Activated naive CD8-positive, alpha-beta T cell treated with anti-CD3 and anti-CD28 coated beads, Interleukin-2, amount 50 U/mL, for 24 hours (primary cell): ENCODE measurements at regions not wholly inside any gene's neighbourhood (a gene's known extent, or its start where the extent isn't known, plus 50 kb on each side); places are given as distances from the start of the nearest gene placed in this dataset.

Experiments used
- ATAC-seq: fragments of 150-1000 bp; cut with Tn5 transposase; one replicate; pipeline ENCODE4 v1.10.0; 2021
- DNase-seq: peaks from one replicate; pipeline ENCODE4 v3.0.0; 2021
- H3K27ac Mint-ChIP-seq: one replicate; pipeline ENCODE4 v1.8.0; 2021; ENCODE audit warnings: mild to moderate bottlenecking, mixed read lengths
- H3K27me3 Mint-ChIP-seq: one replicate; pipeline ENCODE4 v1.8.0; 2021; ENCODE audit warnings: mixed read lengths
- H3K36me3 Mint-ChIP-seq: one replicate; pipeline ENCODE4 v1.8.0; 2021; ENCODE audit warnings: low read depth, mixed read lengths
- H3K4me1 Mint-ChIP-seq: one replicate; pipeline ENCODE4 v1.8.0; 2021; ENCODE audit warnings: mixed read lengths
- H3K4me3 Mint-ChIP-seq: one replicate; pipeline ENCODE4 v1.8.0; 2021; ENCODE audit warnings: mild to moderate bottlenecking, moderate library complexity, mixed read lengths
- H3K9me3 Mint-ChIP-seq: one replicate; pipeline ENCODE4 v1.8.0; 2021; ENCODE audit warnings: mixed read lengths

GRCh38 chr2:18911416-18911815 lies 322.0 kb upstream of the NT5C1B start:
- Mint-ChIP-seq H3K27ac (no peak overlapping the region), H3K36me3 (no peaks in the 10 kb centered on the region), H3K4me3 (no peak overlapping the region), H3K9me3 (no peaks in the 10 kb centered on the region), H3K4me1 (no peaks in the 10 kb centered on the region), H3K27me3 (no peaks in the 10 kb centered on the region)
- no peak for DNase-seq
- no peak for ATAC-seq

GRCh38 chr2:18910843-18911242 lies 321.5 kb upstream of the NT5C1B start:
- Mint-ChIP-seq H3K4me3 (no peak overlapping the region), H3K27me3 (no peaks in the 10 kb centered on the region)
- no peak for DNase-seq

GRCh38 chr2:18907937-18908336 lies 318.6 kb upstream of the NT5C1B start:
- H3K27me3 Mint-ChIP-seq = no peaks in the 10 kb centered on the region
- no peak overlapping the region for H3K27ac Mint-ChIP-seq
- H3K36me3 Mint-ChIP-seq = no peaks in the 10 kb centered on the region
- DNase-seq (no peak), ATAC-seq (no peak)
- peaks cover 2% of the 10 kb centered on the region for H3K4me1 Mint-ChIP-seq
- no peak overlapping the region for H3K4me3 Mint-ChIP-seq
- H3K9me3 Mint-ChIP-seq = no peaks in the 10 kb centered on the region

More at GRCh38 chr2:18910843-18911242, 321.5 kb upstream of the NT5C1B start:
- H3K9me3 Mint-ChIP-seq = no peaks in the 10 kb centered on the region
- no peak overlapping the region for H3K27ac Mint-ChIP-seq
- ATAC-seq = no peak
- no peaks in the 10 kb centered on the region for H3K36me3 Mint-ChIP-seq
- no peaks in the 10 kb centered on the region for H3K4me1 Mint-ChIP-seq

DNA sequence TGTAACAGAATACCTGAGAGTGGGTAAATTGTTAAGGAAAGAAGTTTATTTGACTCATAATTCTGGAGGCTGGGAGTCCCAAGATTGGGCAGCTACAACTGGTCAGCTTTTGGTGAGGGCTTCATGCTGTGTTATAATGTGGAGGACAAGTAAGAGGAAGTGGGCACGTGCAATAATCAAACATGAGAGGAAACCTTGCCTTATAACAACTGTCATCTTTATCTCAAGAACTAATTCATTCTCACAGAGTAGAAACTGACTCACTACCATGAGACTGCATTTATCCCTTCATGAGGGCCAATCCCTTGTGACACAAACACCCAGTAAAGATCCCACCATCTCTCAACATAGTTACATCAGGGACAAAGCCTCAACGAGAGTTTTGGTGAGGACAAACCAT lies 318.1 kb upstream of the NT5C1B start:
- Mint-ChIP-seq H3K4me3 (no peak overlapping the region), H3K9me3 (no peaks in the 10 kb centered on the region)
- DNase-seq = no peak

GRCh38 chr2:18903750-18904149 lies 314.4 kb upstream of the NT5C1B start:
- no peaks in the 10 kb centered on the region for H3K36me3 Mint-ChIP-seq
- no peaks in the 10 kb centered on the region for H3K9me3 Mint-ChIP-seq
- H3K27me3 Mint-ChIP-seq = no peaks in the 10 kb centered on the region
- ATAC-seq (no peak), DNase-seq (no peak)
- H3K4me1 Mint-ChIP-seq = peaks cover 2% of the 10 kb centered on the region
- no peak overlapping the region for H3K4me3 Mint-ChIP-seq
- no peak overlapping the region for H3K27ac Mint-ChIP-seq

More for the DNA sequence above, 318.1 kb upstream of the NT5C1B start:
- no peaks in the 10 kb centered on the region for H3K27me3 Mint-ChIP-seq
- H3K4me1 Mint-ChIP-seq = peaks cover 2% of the 10 kb centered on the region
- H3K27ac Mint-ChIP-seq = no peak overlapping the region
- ATAC-seq = no peak
- H3K36me3 Mint-ChIP-seq = no peaks in the 10 kb centered on the region

GRCh38 chr2:18901242-18901641 lies 311.9 kb upstream of the NT5C1B start:
- no peak overlapping the region for H3K4me3 Mint-ChIP-seq
- H3K9me3 Mint-ChIP-seq = no peaks in the 10 kb centered on the region
- peaks cover 2% of the 10 kb centered on the region for H3K4me1 Mint-ChIP-seq
- ATAC-seq = no peak
- no peak for DNase-seq
- no peaks in the 10 kb centered on the region for H3K36me3 Mint-ChIP-seq
- no peaks in the 10 kb centered on the region for H3K27me3 Mint-ChIP-seq
- H3K27ac Mint-ChIP-seq = no peak overlapping the region

DNA sequence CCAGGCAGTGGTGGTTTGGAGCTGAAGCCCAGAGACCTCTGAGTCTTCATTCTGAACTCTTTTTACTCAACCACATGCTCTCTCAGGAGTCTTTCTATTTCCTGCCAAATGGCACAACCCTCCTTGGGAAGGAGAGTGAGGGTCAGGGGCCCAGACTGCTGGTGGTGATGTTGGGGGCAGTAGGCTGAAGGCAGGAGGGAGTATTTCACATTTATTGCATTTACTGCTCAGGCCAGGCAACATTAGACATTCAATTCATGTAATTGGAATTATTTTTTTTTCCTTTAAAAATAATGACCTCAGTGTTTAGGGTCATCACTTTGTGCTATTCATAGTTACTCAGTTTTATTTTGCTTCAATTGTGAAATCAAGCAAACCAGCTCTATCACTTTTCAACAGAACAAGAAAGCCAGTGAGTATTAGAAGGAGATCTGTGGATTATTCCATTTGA lies 311.3 kb upstream of the NT5C1B start:
- H3K4me1 Mint-ChIP-seq = peaks cover 2% of the 10 kb centered on the region
- no peaks in the 10 kb centered on the region for H3K36me3 Mint-ChIP-seq
- DNase-seq (no peak), ATAC-seq (no peak)
- H3K9me3 Mint-ChIP-seq = no peaks in the 10 kb centered on the region
- no peak overlapping the region for H3K4me3 Mint-ChIP-seq
- no peaks in the 10 kb centered on the region for H3K27me3 Mint-ChIP-seq
- H3K27ac Mint-ChIP-seq = no peak overlapping the region

GRCh38 chr2:18899725-18900124 lies 310.4 kb upstream of the NT5C1B start:
- Mint-ChIP-seq H3K4me1 (peaks cover 2% of the 10 kb centered on the region), H3K27ac (no peak overlapping the region), H3K9me3 (no peaks in the 10 kb centered on the region), H3K36me3 (no peaks in the 10 kb centered on the region), H3K27me3 (no peaks in the 10 kb centered on the region), H3K4me3 (no peak overlapping the region)
- DNase-seq (no peak), ATAC-seq (no peak)

- no peaks in the 10 kb centered on the region for H3K27me3 Mint-ChIP-seq
- ATAC-seq (no peak), DNase-seq (no peak)
- no peaks in the 10 kb centered on the region for H3K4me1 Mint-ChIP-seq
- peaks cover 3% of the 10 kb centered on the region for H3K36me3 Mint-ChIP-seq
- no peak overlapping the region for H3K27ac Mint-ChIP-seq
- H3K9me3 Mint-ChIP-seq = no peaks in the 10 kb centered on the region
- no peak overlapping the region for H3K4me3 Mint-ChIP-seq
Observed at GRCh38 chr2:18898271-18898670, 308.9 kb upstream of the NT5C1B start.

DNA sequence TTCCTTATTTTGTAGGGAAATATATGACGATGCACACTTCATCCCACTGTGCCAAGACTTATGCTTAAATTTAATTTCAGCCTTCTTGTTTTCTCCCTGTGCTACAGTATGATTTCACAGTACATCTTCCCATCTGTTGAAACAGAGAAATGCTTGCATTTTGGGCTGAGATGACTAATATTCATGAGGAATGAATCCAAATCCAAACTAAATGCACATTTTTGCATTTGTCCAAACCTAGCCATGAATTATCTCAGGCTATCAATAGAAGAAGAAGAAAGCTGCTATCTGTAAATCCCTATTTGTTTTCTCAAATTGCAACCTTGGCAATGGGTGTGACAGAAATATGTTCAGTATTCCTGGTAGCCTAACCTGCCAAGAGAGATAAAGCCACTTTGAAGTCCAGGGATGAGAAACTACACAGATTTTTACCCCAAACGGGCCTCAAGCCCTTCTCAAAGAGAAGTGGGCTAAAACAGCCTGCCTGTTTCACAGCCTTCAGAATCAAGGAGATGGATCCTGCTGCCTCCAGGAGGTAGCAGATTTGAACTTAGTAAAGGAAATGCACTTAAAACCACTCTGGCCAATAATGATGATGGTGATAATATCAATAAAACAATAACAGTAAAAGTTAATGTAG lies 306.9 kb upstream of the NT5C1B start:
- ATAC-seq = no peak
- no peaks in the 10 kb centered on the region for H3K9me3 Mint-ChIP-seq

DNA sequence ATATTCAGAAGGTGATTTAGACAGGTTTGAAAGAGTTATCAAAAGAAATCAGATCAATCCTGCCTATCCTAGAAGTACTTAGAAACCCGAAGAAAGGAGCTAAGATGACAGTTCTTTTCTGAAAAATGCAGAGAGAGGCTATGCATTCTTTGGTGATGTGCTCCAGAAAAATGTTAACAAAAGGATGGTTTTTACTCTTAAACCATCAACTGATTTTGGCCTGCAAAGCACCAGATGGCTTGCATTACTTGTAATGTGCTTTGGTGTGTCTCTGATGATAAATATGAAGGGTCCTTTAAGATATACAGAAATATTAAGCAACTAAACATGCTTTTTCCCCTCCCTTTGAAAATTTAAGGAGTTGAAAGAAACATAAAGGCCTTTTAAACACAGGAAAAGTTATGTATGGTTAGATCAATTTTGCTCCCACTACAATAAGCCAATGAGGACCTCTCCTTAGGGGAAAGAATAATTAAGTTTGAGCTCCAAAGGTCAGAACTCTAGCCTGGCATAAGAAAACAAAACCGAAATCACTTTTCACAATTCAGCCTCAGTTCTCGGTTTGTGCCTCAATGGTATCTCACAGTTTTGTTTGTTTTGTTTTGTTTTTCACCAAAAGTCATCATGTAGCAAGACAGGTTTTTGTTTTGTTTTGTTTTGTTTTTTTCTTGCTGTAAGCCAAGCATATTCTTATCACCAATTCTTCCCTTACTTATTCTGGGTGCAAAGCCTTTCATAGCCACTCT lies 302.4 kb upstream of the NT5C1B start:
- Mint-ChIP-seq H3K27ac (no peak overlapping the region), H3K4me1 (no peaks in the 10 kb centered on the region), H3K27me3 (no peaks in the 10 kb centered on the region), H3K4me3 (no peak overlapping the region), H3K9me3 (no peaks in the 10 kb centered on the region), H3K36me3 (peaks cover 3% of the 10 kb centered on the region)
- DNase-seq (no peak), ATAC-seq (no peak)

More for the DNA sequence above, 306.9 kb upstream of the NT5C1B start:
- Mint-ChIP-seq H3K4me3 (no peak overlapping the region), H3K27ac (no peak overlapping the region), H3K36me3 (peaks cover 3% of the 10 kb centered on the region), H3K4me1 (no peaks in the 10 kb centered on the region), H3K27me3 (no peaks in the 10 kb centered on the region)
- no peak for DNase-seq

- H3K27ac Mint-ChIP-seq = no peak overlapping the region
Observed at GRCh38 chr2:18889565-18890332, 300.4 kb upstream of the NT5C1B start.

GRCh38 chr2:18885457-18885856 lies 296.1 kb upstream of the NT5C1B start:
- no peaks in the 10 kb centered on the region for H3K9me3 Mint-ChIP-seq
- H3K27me3 Mint-ChIP-seq = no peaks in the 10 kb centered on the region
- no peaks in the 10 kb centered on the region for H3K36me3 Mint-ChIP-seq
- ATAC-seq (no peak), DNase-seq (no peak)
- no peaks in the 10 kb centered on the region for H3K4me1 Mint-ChIP-seq
- no peak overlapping the region for H3K4me3 Mint-ChIP-seq
- H3K27ac Mint-ChIP-seq = no peak overlapping the region

More at GRCh38 chr2:18889565-18890332, 300.4 kb upstream of the NT5C1B start:
- ATAC-seq (no peak), DNase-seq (no peak)
- H3K27me3 Mint-ChIP-seq = no peaks in the 10 kb centered on the region
- H3K4me1 Mint-ChIP-seq = no peaks in the 10 kb centered on the region
- H3K4me3 Mint-ChIP-seq = no peak overlapping the region
- H3K36me3 Mint-ChIP-seq = peaks cover 3% of the 10 kb centered on the region
- H3K9me3 Mint-ChIP-seq = no peaks in the 10 kb centered on the region

DNA sequence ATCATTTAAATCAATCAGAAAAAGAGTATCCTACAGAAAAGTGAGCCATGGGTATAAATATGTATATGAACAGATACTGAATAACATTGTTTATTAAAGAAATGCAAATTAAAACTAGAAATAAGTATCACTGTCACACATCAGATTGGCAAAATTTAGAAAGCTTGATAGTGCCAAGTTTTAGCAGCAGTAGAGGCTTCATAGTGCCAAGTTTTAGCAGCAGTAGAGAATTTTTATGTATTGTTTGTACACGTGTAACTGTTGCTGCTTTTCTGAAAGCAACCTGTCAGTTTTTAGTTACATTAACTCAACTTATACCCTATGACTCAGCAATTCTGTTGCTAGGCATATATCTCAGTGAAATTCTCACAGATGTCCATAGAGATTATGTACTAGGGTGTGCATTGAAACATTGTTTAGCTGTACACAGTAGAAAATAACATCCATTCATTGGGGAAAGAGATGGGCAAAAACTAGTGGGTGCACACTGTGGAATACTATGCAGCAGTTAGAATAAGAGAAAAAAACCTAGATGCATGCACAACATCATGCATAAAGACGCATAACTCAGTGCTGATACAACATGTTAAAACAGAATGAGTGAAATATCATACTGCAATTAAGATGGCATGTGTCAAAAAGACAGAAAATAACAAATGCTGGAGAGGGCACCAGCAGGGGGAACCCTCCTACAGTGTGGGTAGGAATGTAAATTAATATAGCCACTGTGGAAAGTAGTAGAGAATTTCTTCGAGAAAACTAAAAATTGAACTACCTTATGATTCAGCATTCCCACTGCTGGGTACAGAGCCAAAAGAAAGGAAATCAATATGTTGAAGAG lies 294.5 kb upstream of the NT5C1B start:
- Mint-ChIP-seq H3K9me3 (peaks cover 4% of the 10 kb centered on the region), H3K4me1 (no peaks in the 10 kb centered on the region), H3K36me3 (no peaks in the 10 kb centered on the region), H3K27ac (no peak overlapping the region), H3K4me3 (no peak overlapping the region), H3K27me3 (no peaks in the 10 kb centered on the region)
- DNase-seq = no peak
- ATAC-seq = no peak
